PC-3 (cell line): ENCODE measurements at regions not wholly inside any gene's neighbourhood (a gene's known extent, or its start where the extent isn't known, plus 50 kb on each side); places are given as distances from the start of the nearest gene placed in this dataset.

Experiments used
- ATAC-seq: fragments of 200-7000 bp; cut with Tn5 transposase; 2 replicates; pipeline ENCODE4 v1.9.1; 2020; ENCODE audit warnings: mild to moderate bottlenecking, moderate library complexity
- BruUV-seq: library from RNA; stranded (reverse); fragments of 400-500 nt; replicated peaks from 2 replicates; lab custom pipeline; 2021; lab: Mats Ljungman, UMichigan
- CTCF ChIA-PET: fragments of 300-600 bp; sonication (Branson Sonifier 250); formaldehyde crosslinking; loops from one replicate; lab custom pipeline; 2022; ENCODE audit warnings: antibody characterized with exemption; lab: Charles Lee
- POLR2A ChIA-PET: fragments of 300-600 bp; sonication (Branson Sonifier 250); formaldehyde crosslinking; loops from one replicate; lab custom pipeline; 2022; ENCODE audit warnings: antibody characterized with exemption; ENCODE audit not compliant: unreplicated experiment; lab: Charles Lee
- DNase-seq: peaks from one replicate; pipeline ENCODE4 v3.0.0-alpha.2; 2015
- H2AFZ ChIP-seq: fragments of 300-600 bp; sonication (generic); 2 replicates; pipeline ENCODE4 v1.6.0; 2016; ENCODE audit warnings: antibody characterized with exemption, low read length
- H3F3A ChIP-seq: fragments of 300-600 bp; sonication (generic); one replicate; pipeline ENCODE4 v1.6.0; 2017; ENCODE audit warnings: antibody characterized with exemption, low read length, control low read depth, mild to moderate bottlenecking; ENCODE audit not compliant: unreplicated experiment
- H3K27ac ChIP-seq: fragments of 300-600 bp; sonication (generic); 2 replicates; pipeline ENCODE4 v1.5.1; 2016; ENCODE audit warnings: mild to moderate bottlenecking, low read length
- H3K27me3 ChIP-seq: fragments of 300-600 bp; sonication (generic); 2 replicates; pipeline ENCODE4 v1.6.1; 2016; ENCODE audit warnings: low read length, mixed read lengths
- H3K36me3 ChIP-seq: fragments of 300-600 bp; sonication (generic); 2 replicates; pipeline ENCODE4 v1.6.1; 2016; ENCODE audit warnings: low read depth, mixed run types, low read length, mixed read lengths
- H3K4me1 ChIP-seq: fragments of 300-600 bp; sonication (generic); 2 replicates; pipeline ENCODE4 v1.5.1; 2016; ENCODE audit warnings: low read length; ENCODE audit not compliant: insufficient read depth
- H3K4me2 ChIP-seq: fragments of 300-600 bp; sonication (generic); 2 replicates; pipeline ENCODE4 v1.6.0; 2016; ENCODE audit warnings: low read length
- H3K4me3 ChIP-seq: fragments of 300-600 bp; sonication (generic); 2 replicates; pipeline ENCODE4 v1.5.1; 2016; ENCODE audit warnings: mild to moderate bottlenecking, low read length, mixed read lengths
- H3K79me2 ChIP-seq: fragments of 300-600 bp; sonication (generic); 2 replicates; pipeline ENCODE4 v1.6.1; 2017; ENCODE audit warnings: low read length, mixed read lengths
- H3K9ac ChIP-seq: fragments of 300-600 bp; sonication (generic); 2 replicates; pipeline ENCODE4 v1.6.0; 2016; ENCODE audit warnings: mild to moderate bottlenecking, low read length
- H3K9me2 ChIP-seq: fragments of 300-600 bp; sonication (generic); replicated peaks from 2 replicates; pipeline ENCODE4 v1.6.1; 2016; ENCODE audit warnings: mixed run types, low read length, mixed read lengths
- H3K9me3 ChIP-seq: fragments of 300-600 bp; sonication (generic); 2 replicates; pipeline ENCODE4 v1.6.1; 2016; ENCODE audit warnings: low read length, mixed read lengths
- H4K20me1 ChIP-seq: fragments of 300-600 bp; sonication (generic); 2 replicates; pipeline ENCODE4 v1.6.1; 2016; ENCODE audit warnings: low read length, mixed read lengths
- CTCF ChIP-seq: fragments of 300-600 bp; sonication (generic); conservative IDR thresholded peaks from 2 replicates; pipeline ENCODE4 v1.5.1; 2017; ENCODE audit warnings: antibody characterized with exemption, low read depth, mild to moderate bottlenecking, low read length
- EZH2 ChIP-seq: fragments of 300-600 bp; sonication (generic); IDR thresholded peaks from one replicate; pipeline ENCODE4 v1.6.1; 2017; ENCODE audit warnings: antibody characterized with exemption, mild to moderate bottlenecking, low read length; ENCODE audit not compliant: unreplicated experiment
- EZH2phosphoT487 ChIP-seq: fragments of 300-600 bp; sonication (generic); IDR thresholded peaks from 2 replicates; pipeline ENCODE4 v1.6.1; 2018; ENCODE audit warnings: mild to moderate bottlenecking, antibody characterized with exemption, low read length, borderline replicate concordance
- intact Hi-C: fragments of 100-400 bp; cut with micrococcal nuclease; formaldehyde crosslinking; loops from 2 replicates; pipeline ENCODE4 v1.9.0; 2023

GRCh38 chr18:56337507-56337906 is 300.9 kb downstream of the TXNL1 start:
- H3F3A ChIP-seq: no peaks in the 10 kb centered on the region
- H3K9ac ChIP-seq: no peak overlapping the region
- intact Hi-C loops: no loop called here
- DNase-seq (no peak), ATAC-seq (no peak)
- no peaks in the 10 kb centered on the region for H4K20me1 ChIP-seq
- no peaks in the 10 kb centered on the region for H3K4me1 ChIP-seq
- no peak overlapping the region for H2AFZ ChIP-seq
- TF ChIP-seq CTCF (no peak), EZH2phosphoT487 (no peak), EZH2 (no peak)
- H3K4me3 ChIP-seq: no peak overlapping the region
- ChIA-PET CTCF (no interaction called here), POLR2A (no interaction called here)
- H3K4me2 ChIP-seq: no peak overlapping the region
- no peaks in the 10 kb centered on the region for H3K36me3 ChIP-seq
- H3K79me2 ChIP-seq: no peaks in the 10 kb centered on the region
- H3K27me3 ChIP-seq: no peaks in the 10 kb centered on the region
- no peaks in the 10 kb centered on the region for H3K9me2 ChIP-seq
- BruUV-seq: no TSS peak
- no peak overlapping the region for H3K27ac ChIP-seq
- no peaks in the 10 kb centered on the region for H3K9me3 ChIP-seq

GRCh38 chr18:56333839-56334238 is 304.6 kb downstream of the TXNL1 start:
- ATAC-seq (no peak), DNase-seq (peak; percentile 66)
- TF ChIP-seq EZH2phosphoT487 (no peak), CTCF (no peak), EZH2 (no peak)
- H3F3A ChIP-seq: no peaks in the 10 kb centered on the region
- H3K4me3 ChIP-seq: no peak overlapping the region
- intact Hi-C loops: no loop called here
- ChIA-PET CTCF (no interaction called here), POLR2A (interaction anchor here (0.6 kb wide), 1 partner anchor 745 kb away, joined by 6 read pairs; no protein-coding TSS in a partner anchor)
- no peaks in the 10 kb centered on the region for H3K79me2 ChIP-seq
- H3K9ac ChIP-seq: no peak overlapping the region
- no peaks in the 10 kb centered on the region for H4K20me1 ChIP-seq
- no peak overlapping the region for H2AFZ ChIP-seq
- no peaks in the 10 kb centered on the region for H3K36me3 ChIP-seq
- no peaks in the 10 kb centered on the region for H3K4me1 ChIP-seq
- H3K9me2 ChIP-seq: no peaks in the 10 kb centered on the region
- no TSS peak for BruUV-seq
- no peak overlapping the region for H3K4me2 ChIP-seq
- H3K27me3 ChIP-seq: no peaks in the 10 kb centered on the region
- H3K27ac ChIP-seq: no peak overlapping the region
- no peaks in the 10 kb centered on the region for H3K9me3 ChIP-seq

- H3F3A ChIP-seq: no peaks in the 10 kb centered on the region
- ChIA-PET POLR2A (no interaction called here), CTCF (no interaction called here)
- no peak overlapping the region for H3K4me3 ChIP-seq
- H4K20me1 ChIP-seq: no peaks in the 10 kb centered on the region
- no peak overlapping the region for H2AFZ ChIP-seq
- no peaks in the 10 kb centered on the region for H3K9me3 ChIP-seq
- no peaks in the 10 kb centered on the region for H3K36me3 ChIP-seq
- no peaks in the 10 kb centered on the region for H3K79me2 ChIP-seq
- DNase-seq: no peak
- no peak for TF ChIP-seq CTCF
- no peak for TF ChIP-seq EZH2phosphoT487
- TF ChIP-seq EZH2: no peak
- H3K9me2 ChIP-seq: no peaks in the 10 kb centered on the region
- no peak overlapping the region for H3K9ac ChIP-seq
- H3K27ac ChIP-seq: no peak overlapping the region
- intact Hi-C loops: no loop called here
- ATAC-seq: no peak
- no peak overlapping the region for H3K4me2 ChIP-seq
- H3K4me1 ChIP-seq: no peaks in the 10 kb centered on the region
- no TSS peak for BruUV-seq
- H3K27me3 ChIP-seq: no peaks in the 10 kb centered on the region
Observed at GRCh38 chr18:56333146-56333545, 305.2 kb downstream of the TXNL1 start.
